GM18867 (cell line): ENCODE measurements at regions not wholly inside any gene's neighbourhood (a gene's known extent, or its start where the extent isn't known, plus 50 kb on each side); places are given as distances from the start of the nearest gene placed in this dataset.
"Not testable (repeated sequence)": the region's sequence is repeated elsewhere in the genome, so short reads cannot be mapped to it uniquely, and the experiment has no call there.

Experiments used
- ATAC-seq: cut with Tn5 transposase; IDR thresholded peaks from one replicate; pipeline ENCODE4 v1.9.1; 2021; ENCODE audit warnings: mild to moderate bottlenecking, moderate library complexity; ENCODE audit not compliant: unreplicated experiment

DNA sequence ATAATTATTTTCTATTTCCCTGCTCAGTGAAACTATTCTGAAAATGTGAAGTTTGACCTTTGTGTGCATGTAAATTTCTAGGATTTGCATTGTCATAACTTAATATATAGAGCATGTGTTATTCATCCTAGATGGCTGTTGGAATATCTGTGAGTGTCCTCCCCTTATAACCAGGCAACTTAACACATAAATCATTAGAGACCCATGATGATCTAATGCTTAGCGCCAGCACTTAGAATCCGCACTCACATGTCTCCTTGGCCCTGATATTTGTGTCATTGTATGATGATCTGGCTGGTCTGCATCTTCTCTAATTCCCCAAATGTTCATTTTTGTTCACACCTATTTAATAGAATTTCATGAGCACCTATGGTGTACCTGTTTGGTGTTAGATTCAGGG, 1354.5 kb downstream of the XPNPEP1 start:
- ATAC-seq, result peak; percentile 22

DNA sequence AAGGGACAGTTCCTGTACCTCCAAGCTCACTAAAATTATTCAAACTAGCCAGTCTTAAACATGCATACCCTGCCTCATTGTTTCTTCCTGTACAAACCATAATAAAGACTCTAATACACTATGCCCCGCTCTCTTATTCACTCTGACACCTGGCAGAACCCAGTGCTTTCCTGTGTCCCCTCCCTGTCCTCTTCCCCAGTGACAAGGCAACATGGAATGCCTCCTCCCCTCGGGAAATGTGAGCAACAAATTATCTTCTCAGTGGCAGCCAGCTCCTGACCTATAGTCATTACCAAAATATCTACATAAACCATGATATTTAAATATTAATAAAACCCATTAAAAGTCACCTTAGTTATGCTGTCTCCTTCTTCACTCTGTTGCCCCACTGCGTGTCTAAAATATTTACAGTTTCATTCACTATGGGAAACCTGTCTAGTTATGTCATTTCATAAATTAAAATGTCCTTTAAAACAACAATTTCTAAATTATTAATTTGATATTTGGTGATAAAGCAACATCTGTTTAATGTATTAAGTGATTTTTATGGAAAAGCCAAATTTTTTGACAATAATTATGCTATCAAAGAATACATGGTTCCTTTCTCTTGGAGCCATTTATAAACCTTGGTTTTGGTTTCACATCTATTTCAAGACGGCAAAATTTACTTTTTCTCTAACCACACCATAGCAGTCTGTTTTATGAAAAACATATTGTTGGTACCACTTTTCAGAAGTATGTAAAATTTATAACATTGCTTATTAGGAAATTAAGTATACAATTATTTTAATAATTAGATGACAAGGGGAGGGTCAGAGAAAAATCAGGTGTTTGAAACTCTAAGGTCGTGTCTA, 1355.2 kb downstream of the XPNPEP1 start:
- ATAC-seq, result peak; percentile 71

DNA sequence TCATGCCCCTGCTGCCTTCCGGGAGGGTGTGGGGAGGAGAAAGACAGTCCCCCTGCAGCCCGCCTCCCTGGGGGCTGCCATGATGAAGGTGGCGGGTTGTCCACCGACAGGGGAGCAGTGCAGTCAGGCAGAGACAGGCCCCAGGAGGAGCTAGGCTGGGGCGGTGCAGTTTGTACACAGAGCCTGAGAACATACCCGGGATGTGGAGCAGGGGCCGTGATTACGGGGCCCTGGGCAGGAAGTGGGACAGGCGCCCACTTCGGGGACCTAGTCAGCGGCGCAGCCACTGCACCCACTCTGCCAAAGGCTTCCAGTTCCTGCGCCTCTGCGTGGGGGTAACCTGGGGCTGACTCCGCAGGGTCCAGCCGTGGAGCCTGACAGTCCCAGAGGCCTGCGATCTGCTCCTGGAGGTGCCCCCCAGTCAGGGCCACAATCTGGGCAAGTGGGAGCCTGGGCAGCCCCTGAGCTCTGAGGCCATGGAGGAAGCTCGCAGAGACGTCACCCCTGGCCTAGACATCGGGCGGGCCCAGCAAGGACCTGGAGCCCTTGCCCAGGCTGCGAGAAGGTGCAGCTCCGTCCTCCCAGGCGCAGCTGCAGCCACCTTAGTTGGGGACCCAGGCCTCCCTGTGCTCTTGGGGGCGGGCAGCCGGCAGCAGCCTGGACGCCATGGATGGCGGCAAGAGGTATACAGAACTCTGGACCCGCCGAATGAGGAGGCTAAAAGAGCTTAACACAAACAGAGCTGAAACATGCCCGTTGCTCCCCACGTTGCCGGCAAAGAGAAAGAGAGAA, 1356.8 kb downstream of the XPNPEP1 start:
- ATAC-seq, result no peak

DNA sequence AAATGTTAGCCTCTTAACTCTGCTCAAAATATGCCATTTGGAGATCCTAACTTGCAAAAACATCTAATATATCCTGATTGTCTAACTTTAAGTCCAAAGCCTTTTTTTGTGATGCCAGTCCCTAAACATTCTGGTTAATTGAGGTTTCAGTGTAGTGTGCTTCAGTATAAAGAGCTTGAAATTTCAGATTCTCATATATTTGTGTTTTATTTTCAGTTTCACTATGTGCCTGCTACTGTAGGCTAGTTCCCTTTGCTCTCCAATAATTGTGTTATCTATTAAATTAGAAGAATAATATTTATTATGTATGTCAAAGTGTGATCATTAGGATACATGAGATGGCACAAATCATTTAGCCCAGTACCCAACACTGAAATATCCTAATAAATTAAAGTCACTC, 1361.2 kb downstream of the XPNPEP1 start:
- no peak for ATAC-seq

GRCh38 chr10:108561649-108562048, 1361.7 kb downstream of the XPNPEP1 start:
- ATAC-seq, result no peak

DNA sequence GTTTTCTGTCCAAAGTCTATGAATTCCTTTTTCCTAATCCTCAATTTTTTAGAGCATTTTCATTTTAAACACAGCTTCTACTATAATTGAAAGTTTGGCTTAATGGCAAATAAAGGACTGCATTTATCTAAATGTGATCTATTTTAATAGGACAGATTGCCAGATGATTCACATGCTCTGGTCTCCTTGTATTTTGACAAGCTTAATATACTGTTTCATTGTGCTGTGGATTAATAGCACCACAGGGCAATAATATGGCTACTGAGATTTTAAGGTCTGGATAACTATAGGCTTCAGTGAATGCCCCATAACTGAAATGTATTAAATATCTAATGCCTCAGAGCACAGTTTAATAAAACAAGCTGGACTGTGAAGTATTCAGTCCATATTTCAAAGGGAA, 1362.8 kb downstream of the XPNPEP1 start:
- ATAC-seq, result no peak

DNA sequence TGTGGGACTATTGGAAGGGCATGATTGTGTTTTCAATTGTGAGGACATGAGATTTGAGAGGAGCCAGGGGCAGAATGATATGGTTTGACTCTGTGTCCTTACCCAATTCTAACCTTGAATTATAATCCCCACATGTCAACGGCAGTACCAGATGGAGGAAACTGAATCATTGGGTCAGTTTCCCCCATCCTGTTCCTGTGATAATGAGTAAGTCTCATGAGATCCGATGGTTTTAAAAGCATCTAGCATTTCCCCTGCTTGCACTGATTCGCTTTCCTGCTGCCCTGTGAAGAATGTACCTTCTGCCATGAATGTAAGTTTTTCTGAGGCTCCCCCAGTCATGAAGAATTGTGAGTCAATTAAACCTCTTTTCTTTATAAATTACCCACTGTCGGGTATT, 1367.1 kb downstream of the XPNPEP1 start:
- no peak for ATAC-seq

DNA sequence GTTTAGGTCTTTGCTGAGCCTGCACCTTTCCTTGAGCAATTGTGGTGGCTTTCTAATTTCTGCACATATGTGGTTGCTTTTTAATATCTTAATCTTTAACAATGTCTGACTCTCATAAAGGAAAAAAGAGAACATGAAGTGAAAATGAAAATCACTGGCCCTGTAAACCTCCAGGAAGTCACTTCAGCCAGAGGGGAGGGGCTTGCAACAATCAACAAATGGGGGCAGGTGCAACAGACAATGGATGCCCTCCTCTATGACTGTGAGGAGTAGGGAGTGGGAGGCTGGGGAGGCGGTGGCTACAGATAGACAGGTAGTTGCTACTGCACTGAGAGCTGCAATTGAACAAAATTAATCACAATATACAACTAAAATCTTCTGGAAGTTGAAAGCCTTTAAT, 1377.4 kb downstream of the XPNPEP1 start:
- peak; percentile 83 for ATAC-seq

DNA sequence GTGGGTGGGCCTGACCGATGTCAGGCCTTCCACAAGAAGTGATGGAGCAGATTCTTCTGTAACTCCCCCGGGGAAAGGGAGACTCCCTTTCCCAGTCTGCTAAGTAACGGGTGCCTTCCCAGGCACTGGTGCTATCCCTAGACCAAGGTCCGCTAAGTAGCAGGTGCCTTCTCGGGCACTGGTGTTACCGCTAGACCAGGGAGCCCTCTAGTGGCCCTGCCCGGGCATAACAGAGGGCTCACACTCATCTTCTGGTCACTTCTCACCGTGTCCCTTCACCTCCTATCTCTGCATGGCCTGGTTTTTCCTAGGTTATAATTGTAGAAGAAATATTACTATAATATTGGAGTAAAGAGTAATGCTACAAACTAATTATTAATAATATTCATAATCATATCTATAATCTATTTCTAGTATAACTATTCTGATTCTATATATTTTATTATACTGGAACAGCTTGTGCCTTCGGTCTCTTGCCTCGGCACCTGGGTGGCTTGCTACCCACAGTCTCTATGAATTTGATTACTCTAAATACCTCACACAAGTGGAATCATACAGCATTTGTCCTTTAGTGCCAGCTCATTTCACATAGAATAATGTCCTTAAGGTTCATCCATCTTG, 1378.7 kb downstream of the XPNPEP1 start:
- peak; percentile 68 for ATAC-seq

DNA sequence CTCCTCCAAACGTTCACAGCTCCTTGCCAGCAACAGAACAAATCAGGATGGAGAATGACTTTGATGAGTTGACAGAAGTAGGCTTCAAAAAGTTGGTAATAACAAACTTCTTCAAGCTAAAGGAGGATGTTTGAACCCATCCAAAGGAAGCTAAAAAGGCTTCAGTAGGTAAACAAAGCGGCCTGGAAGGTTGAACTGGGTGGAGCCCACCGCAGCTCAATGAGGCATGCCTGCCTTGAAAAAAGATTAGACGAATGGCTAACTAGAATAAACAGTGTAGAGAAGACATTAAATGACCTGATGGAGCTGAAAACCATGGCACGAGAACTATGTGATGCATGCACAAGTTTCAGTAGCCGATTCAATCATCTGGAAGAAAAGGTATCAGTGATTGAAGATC, 1369.0 kb upstream of the SORCS1 start:
- ATAC-seq, result not testable (repeated sequence)

GRCh38 chr10:108523016-108523800, 1358.7 kb upstream of the SORCS1 start:
- ATAC-seq, result no peak

DNA sequence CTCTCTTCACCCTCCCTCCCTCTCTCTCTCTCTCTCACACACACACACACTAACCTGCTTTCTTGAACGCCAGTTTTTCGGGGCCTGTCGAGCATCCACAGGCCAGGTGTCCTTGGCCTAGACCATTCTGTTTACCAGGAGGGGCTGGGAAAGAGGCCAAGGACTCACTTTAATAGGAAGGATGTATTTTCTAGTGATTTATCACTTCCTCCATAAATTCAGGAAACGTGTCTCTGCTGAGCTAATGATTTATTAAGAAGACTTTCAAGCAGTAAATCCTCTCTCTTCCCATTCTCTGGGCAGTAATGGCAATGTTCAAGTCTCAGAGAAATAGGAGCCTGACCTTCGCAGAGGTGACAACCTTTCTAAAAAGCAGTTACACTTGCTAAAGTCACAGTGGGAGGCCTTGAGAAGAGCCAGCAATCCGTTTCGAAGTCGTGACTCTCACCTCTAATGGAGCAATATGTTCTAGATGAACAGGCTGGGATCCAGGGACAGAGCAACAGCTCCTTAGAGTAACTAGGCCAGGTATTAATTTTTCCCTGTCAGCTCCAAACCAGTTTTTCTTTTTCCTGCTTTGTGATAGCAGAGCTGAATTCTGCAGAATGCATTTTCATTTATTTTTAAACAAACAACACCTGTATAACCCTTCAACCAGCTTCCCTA, 1357.5 kb upstream of the SORCS1 start:
- no peak for ATAC-seq

- ATAC-seq, result no peak
These were observed 1351.3 kb upstream of the SORCS1 start for GRCh38 chr10:108515821-108516220.

GRCh38 chr10:108500396-108500795, 1335.9 kb upstream of the SORCS1 start:
- ATAC-seq, result no peak

DNA sequence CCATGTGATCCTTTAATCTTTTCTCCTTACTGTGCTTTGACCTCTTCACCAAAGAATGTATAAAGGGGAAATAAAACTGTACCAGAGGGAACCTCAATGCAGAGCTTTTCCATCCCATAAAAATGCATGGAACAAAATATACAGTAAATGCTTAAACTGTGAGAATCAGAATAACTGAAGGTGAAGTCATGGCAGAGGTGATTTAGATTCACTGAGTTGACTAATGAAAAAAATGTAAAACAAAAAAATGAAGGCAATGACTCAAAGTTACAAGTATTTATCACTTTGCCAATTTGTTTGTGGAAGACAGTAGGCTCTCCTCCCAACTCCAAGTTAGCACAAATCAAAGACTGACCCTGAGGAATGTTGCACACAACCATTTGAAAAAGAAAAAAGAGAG, 1331.6 kb upstream of the SORCS1 start:
- ATAC-seq, result no peak

DNA sequence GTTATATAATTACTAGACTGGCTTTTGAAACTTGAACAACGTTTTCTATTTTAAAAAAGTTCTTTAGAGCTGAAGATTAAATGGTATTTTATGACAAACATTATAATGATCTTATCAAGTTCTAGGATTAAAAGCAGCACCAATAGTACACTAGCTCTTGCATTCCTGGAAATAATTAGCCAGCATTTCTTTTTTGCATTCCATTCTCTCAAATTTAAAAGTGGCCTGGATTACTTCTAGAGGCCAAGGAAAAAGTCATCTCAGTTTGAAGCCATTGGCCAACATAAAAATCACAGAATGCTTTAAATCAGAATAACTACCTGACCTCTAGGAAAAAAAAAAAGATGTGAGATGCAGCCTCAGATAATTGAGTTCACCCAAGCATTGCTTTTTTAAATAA, 1326.4 kb upstream of the SORCS1 start:
- ATAC-seq, result no peak

DNA sequence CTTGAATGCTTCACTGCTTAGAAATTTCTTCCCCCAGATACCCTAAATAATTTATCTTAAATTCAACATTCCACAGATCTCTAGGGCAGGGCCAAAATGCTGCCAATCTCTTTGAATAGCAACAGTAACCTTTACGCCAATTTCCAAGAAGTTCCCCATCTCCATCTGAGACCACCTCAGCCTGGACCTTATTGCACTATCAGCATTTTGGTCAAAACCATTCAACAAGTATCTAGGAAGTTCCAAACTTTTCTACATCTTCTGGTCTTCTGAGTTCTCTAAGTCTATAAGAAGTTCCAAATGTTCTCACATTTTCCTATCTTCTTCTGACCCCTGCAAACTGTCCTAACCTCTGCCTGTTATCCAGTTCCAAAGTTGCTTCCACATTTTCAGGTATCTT, 1306.9 kb upstream of the SORCS1 start:
- ATAC-seq, result no peak

DNA sequence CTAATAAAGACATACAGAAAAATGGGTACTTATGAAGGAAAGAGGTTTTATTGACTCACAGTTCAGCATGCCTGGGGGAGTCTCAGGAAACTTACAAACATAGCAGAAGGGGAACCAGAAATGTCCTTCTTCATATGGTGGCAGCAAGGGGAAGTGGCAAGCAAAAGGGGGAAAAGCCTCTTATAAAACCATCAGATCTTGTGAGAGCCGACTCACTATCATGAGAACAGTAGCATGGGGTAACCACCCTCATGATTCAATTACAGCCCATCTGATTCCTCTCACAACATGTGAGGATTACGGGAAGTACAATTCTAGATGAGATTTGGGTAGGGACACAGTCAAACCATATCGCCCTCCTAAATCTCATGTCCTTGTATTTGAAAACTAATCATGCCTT, 1305.4 kb upstream of the SORCS1 start:
- ATAC-seq, result no peak

DNA sequence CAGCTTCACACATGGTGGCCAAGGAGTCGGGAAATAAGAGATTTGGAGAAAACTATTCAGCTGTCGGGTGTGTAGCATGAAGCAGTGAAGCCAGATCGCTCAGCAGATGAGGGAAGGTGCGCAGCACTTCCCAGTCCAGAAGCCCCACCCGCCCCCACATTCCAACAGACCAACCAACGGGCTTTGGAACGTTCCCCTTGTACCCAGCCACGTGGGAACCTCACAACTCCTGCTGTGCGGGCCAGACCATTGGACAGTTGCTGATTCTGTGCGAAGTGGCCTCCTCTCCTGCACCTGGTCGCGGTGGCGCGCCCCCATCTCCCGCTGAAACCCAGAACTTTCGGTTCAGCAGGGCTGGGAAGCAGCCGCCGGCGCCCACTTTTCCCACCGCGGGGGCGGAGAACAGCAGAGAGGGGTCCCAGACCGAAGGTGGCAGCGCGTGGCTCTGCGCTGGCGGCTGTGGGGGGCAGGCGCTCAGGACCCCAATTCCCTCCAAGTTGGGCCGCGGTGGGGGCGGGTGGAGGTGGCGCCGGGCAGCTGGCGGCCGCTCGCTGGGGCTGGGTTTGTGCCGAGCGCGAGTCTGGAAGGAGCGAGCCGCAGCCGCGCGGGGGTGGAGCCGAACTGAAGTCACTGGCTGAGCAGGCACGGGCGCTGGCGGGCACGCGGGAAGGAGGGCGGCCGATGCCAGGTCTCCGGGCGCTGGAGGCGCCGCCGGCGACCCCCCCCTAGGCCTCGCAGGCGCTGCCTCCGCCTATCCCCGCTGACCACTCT, 1301.5 kb upstream of the SORCS1 start:
- ATAC-seq, result no peak

DNA sequence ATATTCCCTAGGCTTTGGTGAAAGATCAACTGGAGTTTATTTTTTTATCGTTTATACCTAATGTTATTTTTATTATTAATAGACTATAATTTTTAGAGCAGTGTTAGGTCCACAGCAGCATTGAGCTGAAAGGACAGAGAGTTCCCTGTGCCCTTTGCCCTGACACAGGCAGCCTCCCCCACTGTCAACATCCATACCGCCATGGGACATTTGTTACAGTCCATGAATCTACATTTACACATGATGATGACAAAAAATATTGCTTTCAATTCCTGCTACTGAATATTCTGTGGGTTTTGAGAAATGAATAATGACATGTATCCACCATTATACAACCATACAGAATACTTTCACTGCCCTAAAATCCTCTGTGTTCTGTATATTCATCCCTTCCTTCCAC, 1297.5 kb upstream of the SORCS1 start:
- no peak for ATAC-seq
